Upper lobe of left lung (tissue), 4 donors: ENCODE measurements at regions not wholly inside any gene's neighbourhood (a gene's known extent, or its start where the extent isn't known, plus 50 kb on each side); places are given as distances from the start of the nearest gene placed in this dataset.

Source experiments
- CTCF ChIP-seq, 6 experiments: fragments of 450-650 bp in 4 of 6; fragments of 200-600 bp in 2 of 6; sonication (generic) in 2 of 6; IDR thresholded peaks; one replicate each; pipeline ENCODE4 v1.5.1; 2016 to 2019; ENCODE audit warnings: antibody characterized with exemption in 6 of 6
- EP300 ChIP-seq, 4 donors: sonication (generic); formaldehyde crosslinking; IDR thresholded peaks; one replicate each; pipeline ENCODE4 v1.5.1; 2017; ENCODE audit warnings: antibody characterized with exemption in 4 of 4, control low read depth in 2 of 4
- POLR2AphosphoS5 ChIP-seq, 2 donors: sonication (generic); formaldehyde crosslinking; IDR thresholded peaks; one replicate each; pipeline ENCODE4 v1.5.1; 2017; ENCODE audit warnings: antibody characterized with exemption in 2 of 2

GRCh38 chr1:79575424-79575823 is 568.9 kb upstream of the ADGRL4 start:
- TF ChIP-seq CTCF (IDR thresholded peaks at IDR 0.05) (no peak), POLR2AphosphoS5 (IDR thresholded peaks at IDR 0.05) (no peak), EP300 (IDR thresholded peaks at IDR 0.05) (no peak)
